GM12874 (cell line): ENCODE measurements at regions not wholly inside any gene's neighbourhood (a gene's known extent, or its start where the extent isn't known, plus 50 kb on each side); places are given as distances from the start of the nearest gene placed in this dataset.

Experiments
- CTCF ChIP-seq: IDR thresholded peaks from 2 replicates; pipeline ENCODE4 v1.5.1; 2011; ENCODE audit warnings: low read depth, mild to moderate bottlenecking, control low read depth, low read length, moderate library complexity; ENCODE audit not compliant: insufficient read depth

GRCh38 chr16:50462793-50463507, 85.2 kb upstream of the NKD1 start:
- no peak for TF ChIP-seq CTCF

GRCh38 chr16:50461400-50461760, 86.8 kb upstream of the NKD1 start:
- no peak for TF ChIP-seq CTCF

GRCh38 chr16:50460538-50461399, 87.4 kb upstream of the NKD1 start:
- TF ChIP-seq CTCF = no peak

GRCh38 chr16:50459496-50460080, 88.6 kb upstream of the NKD1 start:
- no peak for TF ChIP-seq CTCF

- no peak for TF ChIP-seq CTCF
These were observed 89.3 kb upstream of the NKD1 start for GRCh38 chr16:50458667-50459495.

GRCh38 chr16:50457979-50458491, 89.2 kb upstream of the BRD7 start:
- TF ChIP-seq CTCF = no peak

GRCh38 chr16:50457423-50457822, 88.6 kb upstream of the BRD7 start:
- TF ChIP-seq CTCF = no peak
